CD4-positive, alpha-beta T cell treated with Interleukin-17A for 4 hours (primary cell): ENCODE measurements at regions not wholly inside any gene's neighbourhood (a gene's known extent, or its start where the extent isn't known, plus 50 kb on each side); places are given as distances from the start of the nearest gene placed in this dataset.

ENCODE experiments used
- DNase-seq: peaks from one replicate; pipeline ENCODE4 v3.0.0-alpha.2; 2020; ENCODE audit warnings: mixed read lengths

- no peak for DNase-seq
Measured at GRCh38 chr13:106232681-106233080, 302.8 kb downstream of the EFNB2 start.

DNA sequence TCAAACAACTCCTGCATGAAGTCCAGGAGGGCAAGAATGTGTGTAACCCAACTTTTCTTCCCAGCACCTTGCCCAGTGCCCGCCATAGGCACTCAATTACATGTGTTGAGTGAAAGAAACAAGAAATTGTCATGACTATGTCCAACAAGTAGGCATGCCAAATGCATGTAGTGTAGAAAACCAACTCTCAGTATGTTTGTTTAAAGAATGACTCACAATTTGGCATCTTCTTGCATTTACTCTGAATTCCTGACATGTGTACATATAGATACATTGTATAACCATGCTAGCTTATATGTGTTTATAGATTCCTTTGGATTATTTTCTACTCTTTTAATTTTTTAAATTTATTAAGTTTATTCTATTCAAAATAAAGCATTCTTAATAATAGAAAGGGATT is 305.0 kb downstream of the EFNB2 start:
- DNase-seq, result no peak

- DNase-seq, result no peak
Measured at GRCh38 chr13:106225126-106225525, 310.3 kb downstream of the EFNB2 start.

DNA sequence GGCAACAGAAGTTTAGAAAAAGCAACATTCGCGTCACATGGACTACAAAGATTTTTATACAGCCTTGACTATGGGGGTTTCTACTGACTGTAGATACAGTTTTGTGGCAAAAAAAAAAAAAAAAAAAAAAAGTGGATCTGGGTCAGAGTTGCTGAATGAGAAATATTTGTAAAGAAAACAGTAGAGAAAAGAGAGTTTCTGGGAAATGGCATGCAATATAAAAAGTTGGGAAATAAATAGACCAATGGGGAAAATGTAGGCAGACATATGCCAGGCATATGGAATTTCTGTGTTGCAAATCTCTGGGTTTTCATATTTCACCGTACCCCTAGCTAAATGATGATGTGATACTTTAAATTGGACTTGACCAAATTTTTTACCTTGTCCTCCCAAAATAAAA is 315.3 kb downstream of the EFNB2 start:
- DNase-seq, result no peak

GRCh38 chr13:106213028-106213757 is 322.3 kb downstream of the EFNB2 start:
- no peak for DNase-seq

DNA sequence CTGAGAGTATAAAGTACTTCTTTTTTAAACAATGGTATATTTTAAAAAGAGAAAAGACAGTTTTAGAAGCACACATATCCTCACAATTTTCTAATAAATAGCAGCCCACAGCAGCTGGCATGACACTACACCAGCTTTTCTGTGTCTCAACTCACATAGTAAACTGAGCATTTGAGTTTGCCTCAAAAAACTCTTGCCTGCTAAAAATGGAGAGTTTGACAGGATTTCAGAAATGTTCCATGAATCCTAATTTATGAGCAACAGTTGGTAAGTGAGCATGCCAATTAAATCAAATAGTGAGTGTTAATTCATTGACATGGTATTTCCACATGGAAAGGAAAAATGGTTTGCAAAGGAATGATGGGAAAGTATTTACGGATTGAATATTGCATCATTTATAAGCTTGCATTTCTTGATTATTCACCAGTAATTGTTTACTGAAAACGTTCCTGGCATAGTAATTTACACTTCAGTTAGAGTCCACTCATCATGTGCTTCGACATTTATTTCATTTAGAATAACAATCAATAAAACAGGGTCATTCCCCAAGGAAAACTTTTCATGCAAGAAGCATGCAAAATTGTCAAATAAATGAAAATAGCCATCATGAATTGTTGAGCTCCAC is 323.0 kb downstream of the EFNB2 start:
- DNase-seq, result no peak

- no peak for DNase-seq
Measured at GRCh38 chr13:106210324-106210723, 325.1 kb downstream of the EFNB2 start.

GRCh38 chr13:106205871-106206270 is 329.6 kb downstream of the EFNB2 start:
- DNase-seq, result no peak

DNA sequence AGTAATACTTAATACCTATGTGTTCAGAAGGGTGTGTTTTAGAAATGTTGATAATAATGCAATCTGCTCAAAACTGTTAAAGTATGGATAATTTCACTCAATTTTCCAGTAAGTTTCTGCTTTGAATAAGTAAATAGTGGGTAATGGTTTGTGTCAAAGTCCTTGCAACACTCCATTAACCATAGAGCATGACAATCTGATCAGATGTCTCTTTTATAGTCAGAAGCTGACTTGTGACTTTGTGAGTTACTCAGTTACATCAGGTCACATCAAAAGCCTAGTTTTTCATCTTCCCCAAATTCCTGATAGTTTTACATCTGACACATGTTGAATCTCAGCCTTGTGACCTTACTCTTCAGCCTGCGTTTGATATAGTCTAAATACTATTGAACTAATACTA is 338.0 kb downstream of the EFNB2 start:
- DNase-seq, result no peak

GRCh38 chr13:106187501-106188095 is 347.9 kb downstream of the EFNB2 start:
- DNase-seq, result no peak

- DNase-seq, result no peak
Measured at GRCh38 chr13:106187101-106187500, 348.4 kb downstream of the EFNB2 start.

GRCh38 chr13:106186366-106187030 is 349.0 kb downstream of the EFNB2 start:
- no peak for DNase-seq

DNA sequence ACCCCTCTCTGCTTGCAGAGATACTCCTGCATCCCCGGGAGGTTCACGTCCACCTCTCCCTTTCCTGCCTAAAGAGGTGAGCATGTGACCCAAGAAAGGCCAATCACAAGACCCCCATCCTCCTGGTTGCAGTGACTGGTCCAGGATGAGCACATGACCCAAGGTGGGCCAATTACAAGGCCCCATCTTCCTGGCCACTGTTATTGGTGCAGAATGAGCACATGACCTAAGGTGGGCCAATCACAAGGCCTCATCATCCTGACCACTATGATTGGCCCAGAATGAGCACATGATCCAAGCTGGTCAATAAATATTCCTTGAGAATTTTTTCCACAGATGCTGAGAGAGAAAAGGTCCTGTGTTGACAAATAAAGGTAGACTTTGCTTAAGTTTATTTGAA is 350.7 kb downstream of the EFNB2 start:
- DNase-seq, result no peak

DNA sequence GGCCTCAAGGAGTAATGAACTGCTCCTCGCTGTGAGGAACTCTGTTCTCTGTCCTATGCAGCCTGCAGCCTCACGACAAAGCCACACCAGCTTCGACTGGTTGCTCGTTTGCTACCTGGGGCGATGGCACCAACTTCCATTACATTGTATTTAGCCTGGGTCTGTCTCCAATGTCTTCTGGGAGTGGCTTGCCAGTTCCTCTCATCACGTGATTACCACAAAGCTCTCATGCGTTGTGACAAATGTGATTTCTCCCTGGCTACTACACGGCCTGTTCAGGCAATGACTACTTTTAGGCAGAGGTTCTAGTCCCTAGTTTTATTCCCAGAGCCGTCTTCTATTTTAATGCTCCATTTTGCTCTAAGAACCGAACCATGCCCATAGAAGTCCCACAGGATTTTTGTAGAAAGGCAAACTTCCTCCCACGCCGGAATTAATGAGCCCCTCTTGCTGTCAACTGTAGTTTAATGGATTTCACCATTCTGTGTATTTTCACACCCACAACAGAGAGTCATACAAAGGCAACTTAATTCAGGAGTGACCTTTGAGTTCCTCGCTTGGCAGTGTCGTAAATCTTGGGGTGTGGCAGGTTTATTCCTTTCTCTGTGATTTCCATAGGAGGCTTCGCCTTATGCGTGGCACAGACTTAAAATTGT is 351.9 kb downstream of the EFNB2 start:
- no peak for DNase-seq

- DNase-seq, result no peak
Measured at GRCh38 chr13:106182404-106182803, 353.1 kb downstream of the EFNB2 start.

DNA sequence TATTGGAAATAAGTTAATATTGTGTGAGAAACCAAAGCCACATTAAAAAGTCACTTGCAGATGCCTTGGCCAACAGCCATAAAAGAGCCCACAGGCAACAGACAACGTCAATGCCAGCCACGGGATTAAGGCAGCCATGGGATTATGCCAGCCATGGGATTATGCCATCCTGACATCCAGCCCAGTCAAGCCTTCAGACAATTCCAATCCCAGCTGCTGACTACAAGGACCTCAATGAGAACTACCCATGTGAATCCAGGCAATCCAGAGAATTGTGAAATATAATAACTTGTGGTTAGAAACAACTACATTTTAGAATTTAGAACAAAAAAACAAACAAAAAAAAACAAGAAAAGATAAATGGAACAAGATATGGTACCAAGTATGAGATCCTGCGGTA is 356.6 kb downstream of the EFNB2 start:
- DNase-seq, result no peak

- no peak for DNase-seq
Measured at GRCh38 chr13:106177146-106177545, 358.3 kb downstream of the EFNB2 start.

- no peak for DNase-seq
Measured at GRCh38 chr13:106176117-106176516, 359.3 kb downstream of the EFNB2 start.

- no peak for DNase-seq
Measured at GRCh38 chr13:106173891-106174610, 361.4 kb downstream of the EFNB2 start.

- DNase-seq, result no peak
Measured at GRCh38 chr13:106173346-106173745, 362.1 kb downstream of the EFNB2 start.

GRCh38 chr13:106172176-106172905 is 363.1 kb downstream of the EFNB2 start:
- no peak for DNase-seq

DNA sequence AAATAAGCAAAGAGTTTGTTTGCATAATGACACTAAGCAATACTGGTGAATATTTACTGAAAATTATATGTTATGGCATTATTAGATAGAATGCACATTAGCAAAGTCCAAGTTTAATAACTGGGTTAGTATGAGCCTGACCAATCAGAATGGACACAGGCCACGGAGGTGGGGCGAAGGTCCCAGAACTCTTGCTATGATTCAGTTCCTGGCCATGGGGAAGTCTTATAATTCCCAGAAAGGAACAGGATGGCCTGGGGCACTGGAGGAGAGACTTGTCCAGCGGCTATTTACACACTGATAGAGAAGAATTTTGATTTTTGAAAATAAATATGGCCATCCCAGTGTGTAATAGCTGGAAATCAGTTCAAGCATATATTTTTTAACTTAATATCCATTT is 372.0 kb downstream of the EFNB2 start:
- DNase-seq, result no peak
